HEK293 (cell line): ENCODE measurements at regions not wholly inside any gene's neighbourhood (a gene's known extent, or its start where the extent isn't known, plus 50 kb on each side); places are given as distances from the start of the nearest gene placed in this dataset.

Source experiments
- CTCF ChIA-PET: fragments of 350-600 bp; formaldehyde crosslinking; extraction: SDS; loops from one replicate; lab custom pipeline; 2021; ENCODE audit warnings: antibody characterized with exemption; lab: Yijun Ruan, JAX
- POLR2A ChIA-PET: fragments of 300-600 bp; formaldehyde crosslinking; extraction: SDS; loops from one replicate; lab custom pipeline; 2020; ENCODE audit warnings: antibody characterized with exemption, inconsistent platforms; lab: Yijun Ruan, JAX
- H3K27ac ChIP-seq: fragments of 200-500 bp; sonication (Bioruptor generic); 2 replicates; pipeline ENCODE4 v1.5.1; 2014; ENCODE audit warnings: low read depth, low read length, control low read depth, inconsistent platforms; ENCODE audit errors: extremely low read depth
- H3K36me3 ChIP-seq, 2 experiments: fragments of 200-500 bp in 1 of 2; sonication (Bioruptor generic) in 1 of 2; 1 replicate in 1 of 2; 2 replicates in 1 of 2; pipeline ENCODE4 v1.5.1; 2014 to 2017; ENCODE audit warnings: inconsistent platforms in 2 of 2, low read length in 2 of 2; ENCODE audit not compliant: control insufficient read depth in 2 of 2, insufficient read depth in 1 of 2
- H3K4me1 ChIP-seq: fragments of 200-500 bp; sonication (Bioruptor generic); 2 replicates; pipeline ENCODE4 v1.5.1; 2014; ENCODE audit warnings: mild to moderate bottlenecking, low read length, inconsistent platforms; ENCODE audit not compliant: control insufficient read depth, insufficient read depth
- H3K4me3 ChIP-seq: 2 replicates; pipeline ENCODE4 v1.5.1; 2011; ENCODE audit warnings: low read depth, mild to moderate bottlenecking, control low read depth, low read length, moderate library complexity
- H3K9me3 ChIP-seq: fragments of 200-500 bp; sonication (Bioruptor generic); 2 replicates; pipeline ENCODE4 v1.5.1; 2014; ENCODE audit warnings: low read depth, low read length, inconsistent platforms; ENCODE audit not compliant: control insufficient read depth, insufficient read depth
- FEZF1 ChIP-seq: fragments of 450-650 bp; formaldehyde crosslinking; IDR thresholded peaks from 2 replicates; pipeline ENCODE4 v1.5.1; 2016; ENCODE audit warnings: missing biosample characterization, missing genetic modification characterization
- GFI1B ChIP-seq: fragments of 450-650 bp; formaldehyde crosslinking; IDR thresholded peaks from 2 replicates; pipeline ENCODE4 v1.5.1; 2016; ENCODE audit warnings: missing biosample characterization, missing genetic modification characterization
- GLIS1 ChIP-seq: fragments of 450-650 bp; formaldehyde crosslinking; IDR thresholded peaks from 2 replicates; pipeline ENCODE4 v1.5.1; 2016; ENCODE audit warnings: missing biosample characterization, missing genetic modification characterization
- GLIS2 ChIP-seq: fragments of 450-650 bp; formaldehyde crosslinking; IDR thresholded peaks from 2 replicates; pipeline ENCODE4 v1.5.1; 2016; ENCODE audit warnings: missing biosample characterization, missing genetic modification characterization
- KLF16 ChIP-seq: fragments of 450-650 bp; formaldehyde crosslinking; IDR thresholded peaks from 2 replicates; pipeline ENCODE4 v1.5.1; 2017; ENCODE audit warnings: missing biosample characterization, missing genetic modification characterization
- PRDM1 ChIP-seq: fragments of 450-650 bp; formaldehyde crosslinking; IDR thresholded peaks from 2 replicates; pipeline ENCODE4; 2016; ENCODE audit warnings: missing biosample characterization, missing genetic modification characterization
- SP2 ChIP-seq: fragments of 450-650 bp; formaldehyde crosslinking; IDR thresholded peaks from 2 replicates; pipeline ENCODE4 v1.5.1; 2016; ENCODE audit warnings: missing biosample characterization, missing genetic modification characterization
- YY1 ChIP-seq: fragments of 450-650 bp; formaldehyde crosslinking; IDR thresholded peaks from 2 replicates; pipeline ENCODE4 v1.5.1; 2018; ENCODE audit warnings: missing biosample characterization, missing genetic modification characterization
- ZBTB1 ChIP-seq: fragments of 450-650 bp; formaldehyde crosslinking; IDR thresholded peaks from 2 replicates; pipeline ENCODE4 v1.5.1; 2016; ENCODE audit warnings: missing biosample characterization, missing genetic modification characterization
- ZBTB8A ChIP-seq: fragments of 450-650 bp; formaldehyde crosslinking; IDR thresholded peaks from 2 replicates; pipeline ENCODE4 v1.5.1; 2016; ENCODE audit warnings: missing biosample characterization, missing genetic modification characterization
- ZIC2 ChIP-seq: fragments of 450-650 bp; formaldehyde crosslinking; IDR thresholded peaks from 2 replicates; pipeline ENCODE4 v1.5.1; 2016; ENCODE audit warnings: missing biosample characterization, missing genetic modification characterization
- ZNF114 ChIP-seq: fragments of 450-650 bp; formaldehyde crosslinking; IDR thresholded peaks from 2 replicates; pipeline ENCODE4 v1.5.0; 2017; ENCODE audit warnings: missing biosample characterization, missing genetic modification characterization
- ZNF274 ChIP-seq, 2 experiments: fragments of 200-500 bp in 1 of 2; fragments of 450-650 bp in 1 of 2; sonication (Bioruptor generic) in 1 of 2; formaldehyde crosslinking in 1 of 2; IDR thresholded peaks; 2 replicates each; pipeline versions ENCODE4 v1.5.1 to v1.6.1; 2014 to 2016; ENCODE audit warnings: borderline replicate concordance in 1 of 2, inconsistent platforms in 1 of 2, low read length in 1 of 2, missing biosample characterization in 1 of 2, missing genetic modification characterization in 1 of 2
- ZNF341 ChIP-seq: fragments of 450-650 bp; formaldehyde crosslinking; IDR thresholded peaks from 2 replicates; pipeline ENCODE4; 2016; ENCODE audit warnings: low read depth, missing biosample characterization, missing genetic modification characterization
- ZNF366 ChIP-seq: fragments of 450-650 bp; formaldehyde crosslinking; conservative IDR thresholded peaks from 2 replicates; pipeline ENCODE4 v1.5.1; 2016; ENCODE audit warnings: missing biosample characterization, missing genetic modification characterization
- ZNF391 ChIP-seq: fragments of 450-650 bp; formaldehyde crosslinking; IDR thresholded peaks from 2 replicates; pipeline ENCODE4 v1.5.1; 2016; ENCODE audit warnings: low read depth, missing biosample characterization, missing genetic modification characterization, borderline replicate concordance
- ZNF423 ChIP-seq: fragments of 450-650 bp; formaldehyde crosslinking; IDR thresholded peaks from 2 replicates; pipeline ENCODE4 v1.5.1; 2016; ENCODE audit warnings: missing biosample characterization, missing genetic modification characterization
- ZNF48 ChIP-seq: fragments of 450-650 bp; formaldehyde crosslinking; IDR thresholded peaks from 2 replicates; pipeline ENCODE4 v1.5.1; 2016; ENCODE audit warnings: missing biosample characterization, missing genetic modification characterization
- ZNF514 ChIP-seq: fragments of 450-650 bp; formaldehyde crosslinking; IDR thresholded peaks from 2 replicates; pipeline ENCODE4 v1.5.1; 2016; ENCODE audit warnings: missing biosample characterization, missing genetic modification characterization
- ZNF555 ChIP-seq: fragments of 450-650 bp; formaldehyde crosslinking; conservative IDR thresholded peaks from 2 replicates; pipeline ENCODE4 v1.5.1; 2017; ENCODE audit warnings: missing biosample characterization, mild to moderate bottlenecking, missing genetic modification characterization, inconsistent platforms
- ZNF707 ChIP-seq: fragments of 450-650 bp; formaldehyde crosslinking; IDR thresholded peaks from 2 replicates; pipeline ENCODE4 v1.5.1; 2016; ENCODE audit warnings: missing biosample characterization, missing genetic modification characterization
- TF ChIP-seq, protein P1 (sequence below): fragments of 450-650 bp; IDR thresholded peaks from 2 replicates; pipeline ENCODE4 v1.5.1; 2018; ENCODE audit warnings: missing biosample characterization, mild to moderate bottlenecking, missing genetic modification characterization
- TF ChIP-seq, protein P2 (sequence below): fragments of 450-650 bp; IDR thresholded peaks from 2 replicates; pipeline ENCODE4 v1.5.1; 2018; ENCODE audit warnings: missing biosample characterization, missing genetic modification characterization
- TF ChIP-seq, protein P3 (sequence below): fragments of 450-650 bp; formaldehyde crosslinking; IDR thresholded peaks from 2 replicates; pipeline ENCODE4 v1.5.1; 2016; ENCODE audit warnings: missing biosample characterization, missing genetic modification characterization

DNA sequence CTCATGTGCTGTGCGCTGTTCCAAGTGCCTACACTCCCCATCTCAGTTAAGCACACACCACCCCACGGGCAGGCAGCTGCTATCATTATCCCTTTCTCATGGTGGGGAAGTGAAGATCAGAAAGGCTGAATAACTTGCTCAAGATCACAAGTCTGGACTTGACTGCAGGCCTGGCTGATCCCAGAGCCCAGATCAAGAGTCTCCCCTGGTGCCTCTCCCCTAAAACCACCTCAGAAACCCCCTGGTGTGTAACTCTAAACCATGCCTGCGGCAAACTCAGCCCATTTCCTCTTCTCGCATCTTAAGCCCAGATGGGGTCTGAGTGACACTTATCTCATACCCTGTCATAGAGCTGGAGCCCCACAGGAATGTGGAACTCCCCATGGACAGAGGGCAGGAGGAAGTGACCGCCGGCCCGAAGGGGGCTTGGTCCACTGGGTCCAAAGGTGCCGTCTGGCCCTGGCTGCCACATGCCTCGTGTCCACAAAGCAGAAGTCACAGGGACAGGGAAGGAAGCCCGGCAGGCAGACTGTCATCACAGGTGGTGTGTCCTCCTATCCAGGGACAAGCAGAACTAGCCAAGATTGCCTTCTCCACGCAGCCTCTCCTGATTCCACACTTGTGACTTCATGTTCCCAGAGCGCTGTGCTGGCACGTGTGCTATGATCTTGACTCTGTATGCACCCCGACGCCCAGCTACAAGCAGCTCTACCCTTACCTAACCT is 92.1 kb downstream of the SYF2 start (continued):
- TF ChIP-seq, protein P1, sequence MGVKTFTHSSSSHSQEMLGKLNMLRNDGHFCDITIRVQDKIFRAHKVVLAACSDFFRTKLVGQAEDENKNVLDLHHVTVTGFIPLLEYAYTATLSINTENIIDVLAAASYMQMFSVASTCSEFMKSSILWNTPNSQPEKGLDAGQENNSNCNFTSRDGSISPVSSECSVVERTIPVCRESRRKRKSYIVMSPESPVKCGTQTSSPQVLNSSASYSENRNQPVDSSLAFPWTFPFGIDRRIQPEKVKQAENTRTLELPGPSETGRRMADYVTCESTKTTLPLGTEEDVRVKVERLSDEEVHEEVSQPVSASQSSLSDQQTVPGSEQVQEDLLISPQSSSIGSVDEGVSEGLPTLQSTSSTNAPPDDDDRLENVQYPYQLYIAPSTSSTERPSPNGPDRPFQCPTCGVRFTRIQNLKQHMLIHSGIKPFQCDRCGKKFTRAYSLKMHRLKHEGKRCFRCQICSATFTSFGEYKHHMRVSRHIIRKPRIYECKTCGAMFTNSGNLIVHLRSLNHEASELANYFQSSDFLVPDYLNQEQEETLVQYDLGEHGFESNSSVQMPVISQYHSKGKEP (tag by site-specific recombination): no peak
- TF ChIP-seq KLF16 (no peak), GLIS1 (tag by site-specific recombination) (peak; percentile 68)

DNA sequence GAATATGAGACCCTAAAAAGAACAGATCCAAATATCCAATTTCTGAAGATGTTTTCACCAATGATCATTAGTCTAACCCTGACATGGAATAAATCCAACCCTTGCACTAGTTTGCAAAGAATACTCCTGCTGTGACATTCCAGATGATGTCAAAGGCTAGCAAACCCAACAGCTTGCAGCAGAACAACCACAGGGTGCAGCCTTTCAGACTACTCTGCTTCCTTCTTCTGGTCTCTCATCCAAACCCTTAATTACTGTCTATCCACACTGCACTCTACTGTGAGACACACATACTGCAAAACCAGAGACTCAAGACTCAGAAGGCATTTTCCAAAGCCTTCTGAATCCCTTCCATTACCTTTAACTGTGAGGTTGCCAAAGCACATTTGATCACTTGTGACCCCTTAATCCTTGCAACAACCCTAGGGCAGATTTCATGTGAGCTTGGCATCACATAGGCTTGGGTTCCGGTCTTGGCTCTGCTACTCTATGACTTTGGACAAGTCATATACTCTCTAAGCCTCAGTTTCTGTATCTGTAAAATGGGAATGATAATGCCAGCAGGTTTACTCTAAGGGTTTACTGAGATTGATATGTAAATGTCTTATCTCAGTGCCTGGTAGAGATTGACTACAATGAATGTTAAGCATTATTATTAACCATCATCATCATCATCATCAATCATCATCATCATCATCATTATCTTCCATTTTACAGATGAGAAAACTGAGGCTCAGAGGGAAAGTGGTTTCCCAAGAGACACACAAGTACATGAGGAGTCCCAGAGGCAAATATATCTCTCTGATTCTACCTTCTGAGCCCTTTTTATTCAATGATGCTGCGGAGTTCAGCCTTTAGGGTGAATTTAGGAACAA is 94.5 kb downstream of the SYF2 start:
- ChIA-PET CTCF (no interaction called here), POLR2A (interaction anchor here (0.7 kb wide), 1 partner anchor 863 kb away, joined by 4 read pairs; no protein-coding TSS in a partner anchor)
- Histone ChIP-seq H3K4me3 (no peak overlapping the region), H3K4me1 (no peaks in the 10 kb centered on the region), H3K36me3 (no peaks in the 10 kb centered on the region), H3K9me3 (no peaks in the 10 kb centered on the region), H3K27ac (no peak overlapping the region)
- no peak for TF ChIP-seq YY1 (tag by site-specific recombination)
- TF ChIP-seq ZIC2 (tag by site-specific recombination): peak; percentile 24; the same call in 1 of the 2 replicates
- TF ChIP-seq, protein P2, sequence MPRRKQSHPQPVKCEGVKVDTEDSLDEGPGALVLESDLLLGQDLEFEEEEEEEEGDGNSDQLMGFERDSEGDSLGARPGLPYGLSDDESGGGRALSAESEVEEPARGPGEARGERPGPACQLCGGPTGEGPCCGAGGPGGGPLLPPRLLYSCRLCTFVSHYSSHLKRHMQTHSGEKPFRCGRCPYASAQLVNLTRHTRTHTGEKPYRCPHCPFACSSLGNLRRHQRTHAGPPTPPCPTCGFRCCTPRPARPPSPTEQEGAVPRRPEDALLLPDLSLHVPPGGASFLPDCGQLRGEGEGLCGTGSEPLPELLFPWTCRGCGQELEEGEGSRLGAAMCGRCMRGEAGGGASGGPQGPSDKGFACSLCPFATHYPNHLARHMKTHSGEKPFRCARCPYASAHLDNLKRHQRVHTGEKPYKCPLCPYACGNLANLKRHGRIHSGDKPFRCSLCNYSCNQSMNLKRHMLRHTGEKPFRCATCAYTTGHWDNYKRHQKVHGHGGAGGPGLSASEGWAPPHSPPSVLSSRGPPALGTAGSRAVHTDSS (tag by site-specific recombination): peak; percentile 89

DNA sequence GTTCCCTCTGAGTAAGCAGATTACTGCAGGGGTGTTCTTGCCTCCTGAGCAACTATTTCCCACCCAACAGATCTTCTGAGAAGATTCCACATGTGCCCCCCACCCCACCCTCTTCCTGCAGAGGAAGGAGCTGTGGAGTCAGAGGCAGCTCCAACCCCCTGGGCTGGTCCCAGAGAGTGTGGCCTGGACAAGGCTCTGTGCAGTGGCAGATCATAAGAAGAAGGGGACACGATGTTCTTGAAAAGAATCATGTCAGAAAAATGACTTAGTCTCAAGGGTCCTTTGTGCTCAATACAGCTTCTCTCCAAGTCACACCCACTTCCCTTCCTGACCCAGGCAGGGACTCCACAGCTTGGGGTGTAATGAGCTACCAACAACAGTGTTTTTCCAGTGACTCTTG is 95.2 kb downstream of the SYF2 start:
- no peak overlapping the region for H3K4me3 ChIP-seq
- no peak for TF ChIP-seq ZNF48 (tag by site-specific recombination)
- no peak for TF ChIP-seq ZNF274 (IDR thresholded peaks at IDR 0.05; ENCODE audit: low read length)
- TF ChIP-seq ZNF274 (tag by site-specific recombination; IDR thresholded peaks at IDR 0.05; ENCODE audit: borderline replicate concordance): no peak
- TF ChIP-seq ZNF114 (tag by site-specific recombination): no peak
- TF ChIP-seq ZNF555 (tag by site-specific recombination): no peak
- TF ChIP-seq ZBTB1 (tag by site-specific recombination): no peak
- no peak for TF ChIP-seq FEZF1 (tag by site-specific recombination)
- no peak for TF ChIP-seq ZNF366 (tag by site-specific recombination)
- TF ChIP-seq, protein P3, sequence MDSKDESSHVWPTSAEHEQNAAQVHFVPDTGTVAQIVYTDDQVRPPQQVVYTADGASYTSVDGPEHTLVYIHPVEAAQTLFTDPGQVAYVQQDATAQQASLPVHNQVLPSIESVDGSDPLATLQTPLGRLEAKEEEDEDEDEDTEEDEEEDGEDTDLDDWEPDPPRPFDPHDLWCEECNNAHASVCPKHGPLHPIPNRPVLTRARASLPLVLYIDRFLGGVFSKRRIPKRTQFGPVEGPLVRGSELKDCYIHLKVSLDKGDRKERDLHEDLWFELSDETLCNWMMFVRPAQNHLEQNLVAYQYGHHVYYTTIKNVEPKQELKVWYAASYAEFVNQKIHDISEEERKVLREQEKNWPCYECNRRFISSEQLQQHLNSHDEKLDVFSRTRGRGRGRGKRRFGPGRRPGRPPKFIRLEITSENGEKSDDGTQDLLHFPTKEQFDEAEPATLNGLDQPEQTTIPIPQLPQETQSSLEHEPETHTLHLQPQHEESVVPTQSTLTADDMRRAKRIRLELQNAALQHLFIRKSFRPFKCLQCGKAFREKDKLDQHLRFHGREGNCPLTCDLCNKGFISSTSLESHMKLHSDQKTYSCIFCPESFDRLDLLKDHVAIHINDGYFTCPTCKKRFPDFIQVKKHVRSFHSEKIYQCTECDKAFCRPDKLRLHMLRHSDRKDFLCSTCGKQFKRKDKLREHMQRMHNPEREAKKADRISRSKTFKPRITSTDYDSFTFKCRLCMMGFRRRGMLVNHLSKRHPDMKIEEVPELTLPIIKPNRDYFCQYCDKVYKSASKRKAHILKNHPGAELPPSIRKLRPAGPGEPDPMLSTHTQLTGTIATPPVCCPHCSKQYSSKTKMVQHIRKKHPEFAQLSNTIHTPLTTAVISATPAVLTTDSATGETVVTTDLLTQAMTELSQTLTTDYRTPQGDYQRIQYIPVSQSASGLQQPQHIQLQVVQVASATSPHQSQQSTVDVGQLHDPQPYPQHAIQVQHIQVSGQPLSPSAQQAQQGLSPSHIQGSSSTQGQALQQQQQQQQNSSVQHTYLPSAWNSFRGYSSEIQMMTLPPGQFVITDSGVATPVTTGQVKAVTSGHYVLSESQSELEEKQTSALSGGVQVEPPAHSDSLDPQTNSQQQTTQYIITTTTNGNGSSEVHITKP: no peak
- TF ChIP-seq ZBTB8A (tag by site-specific recombination): no peak
- no peak for TF ChIP-seq PRDM1 (tag by site-specific recombination)
- no peak for TF ChIP-seq SP2 (tag by site-specific recombination)
- TF ChIP-seq ZNF391 (tag by site-specific recombination): no peak
- TF ChIP-seq ZNF341 (tag by site-specific recombination): no peak
- TF ChIP-seq GLIS2 (tag by site-specific recombination): no peak
- no peak for TF ChIP-seq ZNF514 (tag by site-specific recombination)
- TF ChIP-seq ZNF423: no peak
- TF ChIP-seq ZNF707: no peak
- no peak for TF ChIP-seq GFI1B
- H3K36me3 ChIP-seq: no peaks in the 10 kb centered on the region
- no peaks in the 10 kb centered on the region for H3K9me3 ChIP-seq
- no peaks in the 10 kb centered on the region for H3K4me1 ChIP-seq
- ChIA-PET POLR2A (no interaction called here), CTCF (no interaction called here)
- H3K27ac ChIP-seq: no peak overlapping the region
